ENCODE measurements at regions not wholly inside any gene's neighbourhood (a gene's known extent, or its start where the extent isn't known, plus 50 kb on each side); places are given as distances from the start of the nearest gene placed in this dataset.

DNA sequence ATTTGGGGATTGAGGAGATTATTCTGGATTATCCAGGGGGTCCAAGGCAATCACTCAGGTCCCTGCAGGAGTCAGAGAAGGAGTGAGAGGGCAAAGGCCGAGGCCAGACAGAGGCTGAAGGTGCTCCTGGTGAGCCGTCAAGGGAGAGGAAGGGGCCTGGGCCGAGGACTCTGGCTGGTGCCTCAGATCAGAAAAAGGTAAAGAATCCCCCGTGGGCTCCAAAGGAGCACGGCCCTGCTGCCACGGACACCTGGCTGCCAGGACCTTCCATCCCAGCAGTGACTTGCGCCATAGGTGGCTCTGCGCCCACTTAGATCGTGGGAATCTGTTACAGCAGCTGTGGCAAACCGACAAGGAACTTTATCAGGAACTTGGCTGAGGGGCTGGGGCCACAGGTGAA is 374.8 kb upstream of the MYT1L start:
- Histone ChIP-seq H3K4me3 (no peak overlapping the region), H3K9me3 (no peaks in the 10 kb centered on the region), H3K4me1 (no peaks in the 10 kb centered on the region), H3K36me3 (replicated peaks in 1 of 2; ENCODE audit: insufficient read depth in 1 of 2, low read depth in 2 of 2) (no peaks in the 10 kb centered on the region), H3K27ac (no peak overlapping the region), H3K27me3 (no peaks in the 10 kb centered on the region)
- TF ChIP-seq POLR2A (IDR thresholded peaks at IDR 0.05) (no peak), CTCF (IDR thresholded peaks at IDR 0.05) (no peak)
- WGBS, 2 donors = 28 to 37% methylated on average over 10 of the region's 10 CpGs
- intact Hi-C loops (cut with DNase I) = no loop called here
- DNase-seq (no peak), ATAC-seq (no peak)

- Histone ChIP-seq H3K4me3 (no peak overlapping the region), H3K27ac (no peak overlapping the region), H3K9me3 (no peaks in the 10 kb centered on the region), H3K36me3 (replicated peaks in 1 of 2; ENCODE audit: insufficient read depth in 1 of 2, low read depth in 2 of 2) (no peaks in the 10 kb centered on the region), H3K27me3 (no peaks in the 10 kb centered on the region), H3K4me1 (no peaks in the 10 kb centered on the region)
- DNase-seq (no peak), ATAC-seq (no peak)
- TF ChIP-seq POLR2A (IDR thresholded peaks at IDR 0.05) = no peak
- TF ChIP-seq CTCF (IDR thresholded peaks at IDR 0.05) = no peak
- intact Hi-C loops (cut with DNase I) = no loop called here
- 52% methylated on average over 13 of the region's 13 CpGs for WGBS, 2 donors
Observed at GRCh38 chr2:2704428-2705090, 373.5 kb upstream of the MYT1L start.

GRCh38 chr2:2703762-2704427 is 372.8 kb upstream of the MYT1L start:
- H3K36me3 ChIP-seq (replicated peaks in 1 of 2; ENCODE audit: insufficient read depth in 1 of 2, low read depth in 2 of 2) = no peaks in the 10 kb centered on the region
- TF ChIP-seq CTCF (IDR thresholded peaks at IDR 0.05) = no peak
- TF ChIP-seq POLR2A (IDR thresholded peaks at IDR 0.05) = no peak
- H3K4me1 ChIP-seq = no peaks in the 10 kb centered on the region
- intact Hi-C loops (cut with DNase I) = no loop called here
- no peaks in the 10 kb centered on the region for H3K27me3 ChIP-seq
- ATAC-seq (no peak), DNase-seq (no peak)
- no peak overlapping the region for H3K4me3 ChIP-seq
- WGBS, 2 donors = 65 to 77% methylated on average over 17 of the region's 17 CpGs
- H3K9me3 ChIP-seq = no peaks in the 10 kb centered on the region
- no peak overlapping the region for H3K27ac ChIP-seq

DNA sequence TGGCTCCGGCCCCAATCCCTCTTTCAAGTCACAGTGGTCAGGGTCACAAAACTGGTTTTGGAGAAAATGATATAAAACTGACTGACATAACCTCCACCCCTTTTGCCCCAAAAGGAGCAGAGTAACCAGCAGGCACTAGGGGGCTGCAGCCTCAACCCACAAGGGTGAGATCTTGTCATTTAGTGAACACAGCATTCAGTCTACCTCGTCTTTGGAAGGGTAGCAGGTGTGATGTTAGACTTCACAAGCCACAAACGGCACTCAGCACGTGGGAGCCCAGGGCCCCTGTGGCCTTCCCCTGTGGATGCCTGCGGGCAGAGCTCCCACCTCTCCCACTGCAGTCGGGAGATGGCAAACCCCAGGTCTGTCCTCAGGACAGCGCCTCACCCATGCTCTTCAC is 372.1 kb upstream of the MYT1L start:
- WGBS, 2 donors = 65 to 68% methylated on average over 2 to 7 of the region's 7 CpGs
- intact Hi-C loops (cut with DNase I) = no loop called here
- Histone ChIP-seq H3K27ac (no peak overlapping the region), H3K36me3 (replicated peaks in 1 of 2; ENCODE audit: insufficient read depth in 1 of 2, low read depth in 2 of 2) (no peaks in the 10 kb centered on the region), H3K4me3 (no peak overlapping the region), H3K9me3 (no peaks in the 10 kb centered on the region), H3K27me3 (no peaks in the 10 kb centered on the region), H3K4me1 (no peaks in the 10 kb centered on the region)
- TF ChIP-seq CTCF (IDR thresholded peaks at IDR 0.05) = no peak
- no peak for TF ChIP-seq POLR2A (IDR thresholded peaks at IDR 0.05)
- ATAC-seq = no peak
- no peak for DNase-seq

DNA sequence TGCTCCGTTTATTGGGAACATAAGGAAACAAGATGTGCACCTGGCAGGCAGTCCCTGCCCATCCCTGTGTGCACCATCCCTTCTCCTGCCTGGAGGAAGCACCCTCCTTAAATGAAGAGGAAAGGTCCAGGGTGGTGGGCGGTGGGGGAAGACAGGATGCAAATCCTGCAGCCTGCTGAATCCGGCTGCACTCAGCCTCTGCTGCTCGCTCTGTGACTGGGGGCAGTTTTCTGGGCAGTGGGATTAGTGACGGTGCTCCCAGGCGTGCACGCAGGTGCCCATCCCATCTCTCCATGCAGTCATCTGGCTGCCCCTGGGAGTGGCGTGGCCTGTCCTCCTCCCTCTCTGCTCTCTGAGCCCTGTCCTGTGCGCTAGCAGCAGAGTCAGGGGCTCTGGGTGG is 371.3 kb upstream of the MYT1L start:
- Histone ChIP-seq H3K36me3 (replicated peaks in 1 of 2; ENCODE audit: insufficient read depth in 1 of 2, low read depth in 2 of 2) (no peaks in the 10 kb centered on the region), H3K4me1 (no peaks in the 10 kb centered on the region), H3K4me3 (no peak overlapping the region), H3K27me3 (no peaks in the 10 kb centered on the region), H3K27ac (no peak overlapping the region), H3K9me3 (no peaks in the 10 kb centered on the region)
- no peak for ATAC-seq
- no peak for DNase-seq
- WGBS, 2 donors = 62 to 64% methylated on average over 6 to 9 of the region's 9 CpGs
- intact Hi-C loops (cut with DNase I) = no loop called here
- TF ChIP-seq CTCF (IDR thresholded peaks at IDR 0.05) (no peak), POLR2A (IDR thresholded peaks at IDR 0.05) (no peak)

All from body of pancreas (tissue), 4 donors.